ENCODE measurements at regions not wholly inside any gene's neighbourhood (a gene's known extent, or its start where the extent isn't known, plus 50 kb on each side); places are given as distances from the start of the nearest gene placed in this dataset.

GRCh38 chr21:41689289-41689583 lies 77.6 kb downstream of the RIPK4 start:
- ATAC-seq (no peak), DNase-seq (no peak)
- WGBS (ENCODE audit: insufficient coverage): 90% methylated on average over 24 of the region's 24 CpGs
- Mint-ChIP-seq H3K27me3 (ENCODE audit: low read depth in 2 of 2) (peaks cover 0 to 9% of the 10 kb centered on the region in 2 donors), H3K9me3 (peaks cover 0 to 2% of the 10 kb centered on the region in 2 donors), H3K36me3 (no peaks in the 10 kb centered on the region), H3K4me1 (no peaks in the 10 kb centered on the region), H3K4me3 (no peak overlapping the region), H3K27ac (no peak overlapping the region)
- Histone ChIP-seq H3K27me3 (ENCODE audit: control insufficient read depth, insufficient read depth, low read length) (no peaks in the 10 kb centered on the region), H3K27ac (ENCODE audit: low read length) (no peak overlapping the region), H3K9me3 (ENCODE audit: control insufficient read depth, insufficient read depth, low read length) (no peaks in the 10 kb centered on the region), H3K36me3 (ENCODE audit: control insufficient read depth, insufficient read depth, low read length) (no peaks in the 10 kb centered on the region), H3K4me1 (ENCODE audit: control insufficient read depth, insufficient read depth, low read length) (no peaks in the 10 kb centered on the region), H3K4me3 (ENCODE audit: low read length) (no peak overlapping the region)
- TF ChIP-seq, protein P1, sequence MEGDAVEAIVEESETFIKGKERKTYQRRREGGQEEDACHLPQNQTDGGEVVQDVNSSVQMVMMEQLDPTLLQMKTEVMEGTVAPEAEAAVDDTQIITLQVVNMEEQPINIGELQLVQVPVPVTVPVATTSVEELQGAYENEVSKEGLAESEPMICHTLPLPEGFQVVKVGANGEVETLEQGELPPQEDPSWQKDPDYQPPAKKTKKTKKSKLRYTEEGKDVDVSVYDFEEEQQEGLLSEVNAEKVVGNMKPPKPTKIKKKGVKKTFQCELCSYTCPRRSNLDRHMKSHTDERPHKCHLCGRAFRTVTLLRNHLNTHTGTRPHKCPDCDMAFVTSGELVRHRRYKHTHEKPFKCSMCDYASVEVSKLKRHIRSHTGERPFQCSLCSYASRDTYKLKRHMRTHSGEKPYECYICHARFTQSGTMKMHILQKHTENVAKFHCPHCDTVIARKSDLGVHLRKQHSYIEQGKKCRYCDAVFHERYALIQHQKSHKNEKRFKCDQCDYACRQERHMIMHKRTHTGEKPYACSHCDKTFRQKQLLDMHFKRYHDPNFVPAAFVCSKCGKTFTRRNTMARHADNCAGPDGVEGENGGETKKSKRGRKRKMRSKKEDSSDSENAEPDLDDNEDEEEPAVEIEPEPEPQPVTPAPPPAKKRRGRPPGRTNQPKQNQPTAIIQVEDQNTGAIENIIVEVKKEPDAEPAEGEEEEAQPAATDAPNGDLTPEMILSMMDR (IDR thresholded peaks at IDR 0.05): no peak
- intact Hi-C loops (cut with micrococcal nuclease): no loop called here

DNA sequence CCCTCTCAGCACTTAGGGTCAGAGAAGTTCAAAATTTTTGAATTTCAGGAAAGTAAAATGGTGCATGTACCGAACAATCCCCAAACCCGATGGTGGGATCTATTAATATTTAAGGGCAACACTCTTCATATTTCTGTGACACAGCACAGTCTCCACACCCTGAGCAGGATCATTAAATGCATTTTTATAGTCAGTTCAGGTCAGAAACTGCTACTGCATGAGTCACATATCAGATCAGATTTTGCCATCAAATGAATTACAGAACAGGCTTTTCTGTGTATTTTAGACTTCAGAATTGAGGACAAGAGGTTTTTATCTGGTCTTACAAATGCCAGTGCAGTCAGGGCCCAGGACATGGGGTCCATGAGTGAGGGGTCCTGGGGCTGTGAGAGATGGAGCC lies 79.2 kb downstream of the RIPK4 start:
- intact Hi-C loops (cut with micrococcal nuclease): no loop called here
- TF ChIP-seq, protein P1 (IDR thresholded peaks at IDR 0.05): no peak
- 84% methylated on average over 2 of the region's 2 CpGs for WGBS (ENCODE audit: insufficient coverage)

GRCh38 chr21:41686664-41687063 lies 80.2 kb downstream of the RIPK4 start:
- 93% methylated on average over 9 of the region's 9 CpGs for WGBS (ENCODE audit: insufficient coverage)
- ATAC-seq (no peak), DNase-seq (no peak)
- Mint-ChIP-seq H3K4me3 (no peak overlapping the region), H3K36me3 (no peaks in the 10 kb centered on the region), H3K27ac (no peak overlapping the region), H3K4me1 (no peaks in the 10 kb centered on the region), H3K9me3 (no peaks in the 10 kb centered on the region), H3K27me3 (ENCODE audit: low read depth in 2 of 2) (peaks cover 0 to 4% of the 10 kb centered on the region in 2 donors)
- Histone ChIP-seq H3K36me3 (ENCODE audit: control insufficient read depth, insufficient read depth, low read length) (no peaks in the 10 kb centered on the region), H3K27ac (ENCODE audit: low read length) (no peak overlapping the region), H3K9me3 (ENCODE audit: control insufficient read depth, insufficient read depth, low read length) (no peaks in the 10 kb centered on the region), H3K4me3 (ENCODE audit: low read length) (no peak overlapping the region), H3K27me3 (ENCODE audit: control insufficient read depth, insufficient read depth, low read length) (no peaks in the 10 kb centered on the region), H3K4me1 (ENCODE audit: control insufficient read depth, insufficient read depth, low read length) (no peaks in the 10 kb centered on the region)
- TF ChIP-seq, protein P1 (IDR thresholded peaks at IDR 0.05): no peak
- intact Hi-C loops (cut with micrococcal nuclease): no loop called here

More for the DNA sequence above, 79.2 kb downstream of the RIPK4 start:
- no peaks in the 10 kb centered on the region for H3K4me1 Mint-ChIP-seq
- Histone ChIP-seq H3K4me1 (ENCODE audit: control insufficient read depth, insufficient read depth, low read length) (no peaks in the 10 kb centered on the region), H3K4me3 (ENCODE audit: low read length) (no peak overlapping the region), H3K27ac (ENCODE audit: low read length) (no peak overlapping the region), H3K36me3 (ENCODE audit: control insufficient read depth, insufficient read depth, low read length) (no peaks in the 10 kb centered on the region), H3K27me3 (ENCODE audit: control insufficient read depth, insufficient read depth, low read length) (no peaks in the 10 kb centered on the region), H3K9me3 (ENCODE audit: control insufficient read depth, insufficient read depth, low read length) (no peaks in the 10 kb centered on the region)
- no peaks in the 10 kb centered on the region for H3K36me3 Mint-ChIP-seq
- H3K9me3 Mint-ChIP-seq: no peaks in the 10 kb centered on the region
- H3K4me3 Mint-ChIP-seq: no peak overlapping the region
- H3K27me3 Mint-ChIP-seq (ENCODE audit: low read depth in 2 of 2): peaks cover 0 to 4% of the 10 kb centered on the region in 2 donors
- DNase-seq (no peak), ATAC-seq (no peak)
- no peak overlapping the region for H3K27ac Mint-ChIP-seq

GRCh38 chr21:41685511-41686149 lies 81.2 kb downstream of the RIPK4 start:
- Histone ChIP-seq H3K4me1 (ENCODE audit: control insufficient read depth, insufficient read depth, low read length) (no peaks in the 10 kb centered on the region), H3K9me3 (ENCODE audit: control insufficient read depth, insufficient read depth, low read length) (no peaks in the 10 kb centered on the region), H3K36me3 (ENCODE audit: control insufficient read depth, insufficient read depth, low read length) (no peaks in the 10 kb centered on the region), H3K27me3 (ENCODE audit: control insufficient read depth, insufficient read depth, low read length) (no peaks in the 10 kb centered on the region), H3K4me3 (ENCODE audit: low read length) (no peak overlapping the region), H3K27ac (ENCODE audit: low read length) (no peak overlapping the region)
- ATAC-seq: no peak
- no peaks in the 10 kb centered on the region for H3K9me3 Mint-ChIP-seq
- intact Hi-C loops (cut with micrococcal nuclease): no loop called here
- no peaks in the 10 kb centered on the region for H3K36me3 Mint-ChIP-seq
- TF ChIP-seq, protein P1 (IDR thresholded peaks at IDR 0.05): no peak
- H3K4me1 Mint-ChIP-seq: no peaks in the 10 kb centered on the region
- H3K27me3 Mint-ChIP-seq (ENCODE audit: low read depth in 2 of 2): no peaks in the 10 kb centered on the region
- no peak overlapping the region for H3K4me3 Mint-ChIP-seq
- DNase-seq: no peak
- 85% methylated on average over 8 of the region's 8 CpGs for WGBS (ENCODE audit: insufficient coverage)
- H3K27ac Mint-ChIP-seq: no peak overlapping the region
